HEK293 (cell line): ENCODE measurements at regions not wholly inside any gene's neighbourhood (a gene's known extent, or its start where the extent isn't known, plus 50 kb on each side); places are given as distances from the start of the nearest gene placed in this dataset.

ENCODE experiments used
- CTCF ChIA-PET: fragments of 350-600 bp; formaldehyde crosslinking; extraction: SDS; loops from one replicate; lab custom pipeline; 2021; ENCODE audit warnings: antibody characterized with exemption; lab: Yijun Ruan, JAX
- POLR2A ChIA-PET: fragments of 300-600 bp; formaldehyde crosslinking; extraction: SDS; loops from one replicate; lab custom pipeline; 2020; ENCODE audit warnings: antibody characterized with exemption, inconsistent platforms; lab: Yijun Ruan, JAX
- H3K27ac ChIP-seq: fragments of 200-500 bp; sonication (Bioruptor generic); 2 replicates; pipeline ENCODE4 v1.5.1; 2014; ENCODE audit warnings: low read depth, low read length, control low read depth, inconsistent platforms; ENCODE audit errors: extremely low read depth
- H3K36me3 ChIP-seq, 2 experiments: fragments of 200-500 bp in 1 of 2; sonication (Bioruptor generic) in 1 of 2; 1 replicate in 1 of 2; 2 replicates in 1 of 2; pipeline ENCODE4 v1.5.1; 2014 to 2017; ENCODE audit warnings: inconsistent platforms in 2 of 2, low read length in 2 of 2; ENCODE audit not compliant: control insufficient read depth in 2 of 2, insufficient read depth in 1 of 2
- H3K4me1 ChIP-seq: fragments of 200-500 bp; sonication (Bioruptor generic); 2 replicates; pipeline ENCODE4 v1.5.1; 2014; ENCODE audit warnings: mild to moderate bottlenecking, low read length, inconsistent platforms; ENCODE audit not compliant: control insufficient read depth, insufficient read depth
- H3K4me3 ChIP-seq: 2 replicates; pipeline ENCODE4 v1.5.1; 2011; ENCODE audit warnings: low read depth, mild to moderate bottlenecking, control low read depth, low read length, moderate library complexity
- H3K9me3 ChIP-seq: fragments of 200-500 bp; sonication (Bioruptor generic); 2 replicates; pipeline ENCODE4 v1.5.1; 2014; ENCODE audit warnings: low read depth, low read length, inconsistent platforms; ENCODE audit not compliant: control insufficient read depth, insufficient read depth
- AEBP2 ChIP-seq: fragments of 450-650 bp; formaldehyde crosslinking; IDR thresholded peaks from 2 replicates; pipeline ENCODE4 v1.5.1; 2016; ENCODE audit warnings: missing biosample characterization, missing genetic modification characterization, borderline replicate concordance
- GLIS1 ChIP-seq: fragments of 450-650 bp; formaldehyde crosslinking; IDR thresholded peaks from 2 replicates; pipeline ENCODE4 v1.5.1; 2016; ENCODE audit warnings: missing biosample characterization, missing genetic modification characterization
- HOXD13 ChIP-seq: sonication (generic); formaldehyde crosslinking; IDR thresholded peaks from 2 replicates; pipeline ENCODE4 v1.8.0; 2022; ENCODE audit warnings: missing genetic modification reagents, borderline replicate concordance
- PRDM1 ChIP-seq: fragments of 450-650 bp; formaldehyde crosslinking; IDR thresholded peaks from 2 replicates; pipeline ENCODE4; 2016; ENCODE audit warnings: missing biosample characterization, missing genetic modification characterization
- PRDM2 ChIP-seq: fragments of 450-650 bp; formaldehyde crosslinking; IDR thresholded peaks from 2 replicates; pipeline ENCODE4 v1.5.1; 2016; ENCODE audit warnings: missing biosample characterization, missing genetic modification characterization, borderline replicate concordance
- ZNF132 ChIP-seq: fragments of 450-650 bp; formaldehyde crosslinking; IDR thresholded peaks from 2 replicates; pipeline ENCODE4 v1.5.1; 2017; ENCODE audit warnings: missing biosample characterization, missing genetic modification characterization, borderline replicate concordance
- ZNF174 ChIP-seq: fragments of 450-650 bp; formaldehyde crosslinking; IDR thresholded peaks from 2 replicates; pipeline ENCODE4 v1.5.0; 2017; ENCODE audit warnings: missing biosample characterization, mild to moderate bottlenecking, missing genetic modification characterization
- ZNF433 ChIP-seq: fragments of 450-650 bp; formaldehyde crosslinking; IDR thresholded peaks from 2 replicates; pipeline ENCODE4 v1.5.1; 2016; ENCODE audit warnings: missing biosample characterization, missing genetic modification characterization, low read depth
- ZNF544 ChIP-seq: fragments of 450-650 bp; formaldehyde crosslinking; IDR thresholded peaks from 2 replicates; pipeline ENCODE4 v1.5.0; 2017; ENCODE audit warnings: missing biosample characterization, missing genetic modification characterization
- ZNF549 ChIP-seq: fragments of 450-650 bp; IDR thresholded peaks from 2 replicates; pipeline ENCODE4 v1.5.1; 2018; ENCODE audit warnings: missing biosample characterization, missing genetic modification characterization, mild to moderate bottlenecking, inconsistent platforms, moderate library complexity
- ZNF654 ChIP-seq: fragments of 450-650 bp; formaldehyde crosslinking; IDR thresholded peaks from 2 replicates; pipeline ENCODE4 v1.5.1; 2016; ENCODE audit warnings: low read depth, missing biosample characterization, missing genetic modification characterization
- ZNF747 ChIP-seq: fragments of 450-650 bp; formaldehyde crosslinking; IDR thresholded peaks from 2 replicates; pipeline ENCODE4 v1.5.1; 2016; ENCODE audit warnings: missing biosample characterization, missing genetic modification characterization
- TF ChIP-seq, protein P1 (sequence below): fragments of 450-650 bp; IDR thresholded peaks from 2 replicates; pipeline ENCODE4 v1.5.1; 2018; ENCODE audit warnings: missing biosample characterization, mild to moderate bottlenecking, missing genetic modification characterization
- TF ChIP-seq, protein P2 (sequence below): fragments of 450-650 bp; formaldehyde crosslinking; IDR thresholded peaks from 2 replicates; pipeline ENCODE4 v1.5.1; 2016; ENCODE audit warnings: missing biosample characterization, missing genetic modification characterization
- TF ChIP-seq, protein P3 (sequence below): fragments of 450-650 bp; formaldehyde crosslinking; IDR thresholded peaks from 2 replicates; pipeline ENCODE4 v1.5.0; 2017; ENCODE audit warnings: missing biosample characterization, missing genetic modification characterization, borderline replicate concordance
- TF ChIP-seq, protein P4 (sequence below): fragments of 450-650 bp; formaldehyde crosslinking; IDR thresholded peaks from 2 replicates; pipeline ENCODE4 v1.5.1; 2016; ENCODE audit warnings: missing biosample characterization, missing genetic modification characterization

DNA sequence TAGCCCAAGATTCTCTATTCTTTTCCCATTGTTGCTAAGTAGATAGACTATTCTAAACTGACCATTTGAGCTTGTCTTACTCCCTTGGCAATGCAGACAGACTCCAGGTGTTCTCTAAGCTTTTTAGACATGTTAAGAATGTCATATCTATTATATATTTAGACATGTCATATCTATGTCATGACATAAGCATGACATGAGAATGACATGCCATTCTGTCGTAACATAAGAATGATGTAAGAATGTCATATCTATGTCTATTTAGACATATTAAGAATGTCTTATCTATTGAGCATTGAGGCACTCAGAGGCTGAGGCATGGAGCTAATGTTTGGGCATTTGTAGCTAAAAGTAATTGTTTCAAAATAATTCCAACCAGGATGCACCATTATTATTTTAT is 277.3 kb upstream of the ATP2B1 start:
- no peak overlapping the region for H3K27ac ChIP-seq
- no peaks in the 10 kb centered on the region for H3K4me1 ChIP-seq
- no peaks in the 10 kb centered on the region for H3K36me3 ChIP-seq
- no peak overlapping the region for H3K4me3 ChIP-seq
- TF ChIP-seq ZNF132 (no peak), ZNF654 (tag by site-specific recombination) (no peak), ZNF544 (tag by site-specific recombination) (no peak), PRDM2 (tag by site-specific recombination) (no peak)
- H3K9me3 ChIP-seq = no peaks in the 10 kb centered on the region
- POLR2A ChIA-PET = no interaction called here
- CTCF ChIA-PET = no interaction called here

DNA sequence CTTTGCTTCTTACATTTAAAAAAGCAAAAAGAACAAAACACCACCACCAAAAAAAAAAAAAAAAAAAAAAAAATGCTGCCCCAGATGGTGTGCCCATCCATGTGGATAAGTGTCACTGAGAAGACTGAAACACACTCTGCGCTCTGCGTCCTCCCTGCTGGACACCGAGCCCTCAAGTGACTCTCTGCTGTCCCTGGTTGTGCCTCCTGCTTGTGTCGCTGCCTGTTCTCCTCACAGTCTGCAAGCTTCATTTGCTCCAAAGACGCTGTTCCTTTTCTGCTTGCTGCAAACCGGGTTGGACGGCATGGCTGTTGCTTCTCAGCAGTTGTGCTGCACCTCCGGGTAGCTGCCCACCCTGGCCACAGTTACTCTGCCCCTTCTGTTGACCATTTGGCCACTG is 276.2 kb upstream of the ATP2B1 start:
- Histone ChIP-seq H3K4me1 (no peaks in the 10 kb centered on the region; the same call in 1 of the 2 replicates), H3K27ac (no peak overlapping the region), H3K9me3 (no peaks in the 10 kb centered on the region), H3K4me3 (no peak overlapping the region), H3K36me3 (no peaks in the 10 kb centered on the region)
- POLR2A ChIA-PET = no interaction called here
- CTCF ChIA-PET = no interaction called here
- TF ChIP-seq GLIS1 (tag by site-specific recombination) (no peak), HOXD13 (no peak), ZNF433 (tag by site-specific recombination) (no peak), ZNF747 (no peak), PRDM1 (tag by site-specific recombination) (no peak), ZNF174 (tag by site-specific recombination) (no peak), ZNF549 (no peak), AEBP2 (tag by site-specific recombination) (no peak)
- TF ChIP-seq, protein P1, sequence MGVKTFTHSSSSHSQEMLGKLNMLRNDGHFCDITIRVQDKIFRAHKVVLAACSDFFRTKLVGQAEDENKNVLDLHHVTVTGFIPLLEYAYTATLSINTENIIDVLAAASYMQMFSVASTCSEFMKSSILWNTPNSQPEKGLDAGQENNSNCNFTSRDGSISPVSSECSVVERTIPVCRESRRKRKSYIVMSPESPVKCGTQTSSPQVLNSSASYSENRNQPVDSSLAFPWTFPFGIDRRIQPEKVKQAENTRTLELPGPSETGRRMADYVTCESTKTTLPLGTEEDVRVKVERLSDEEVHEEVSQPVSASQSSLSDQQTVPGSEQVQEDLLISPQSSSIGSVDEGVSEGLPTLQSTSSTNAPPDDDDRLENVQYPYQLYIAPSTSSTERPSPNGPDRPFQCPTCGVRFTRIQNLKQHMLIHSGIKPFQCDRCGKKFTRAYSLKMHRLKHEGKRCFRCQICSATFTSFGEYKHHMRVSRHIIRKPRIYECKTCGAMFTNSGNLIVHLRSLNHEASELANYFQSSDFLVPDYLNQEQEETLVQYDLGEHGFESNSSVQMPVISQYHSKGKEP (tag by site-specific recombination) = no peak
- TF ChIP-seq, protein P2, sequence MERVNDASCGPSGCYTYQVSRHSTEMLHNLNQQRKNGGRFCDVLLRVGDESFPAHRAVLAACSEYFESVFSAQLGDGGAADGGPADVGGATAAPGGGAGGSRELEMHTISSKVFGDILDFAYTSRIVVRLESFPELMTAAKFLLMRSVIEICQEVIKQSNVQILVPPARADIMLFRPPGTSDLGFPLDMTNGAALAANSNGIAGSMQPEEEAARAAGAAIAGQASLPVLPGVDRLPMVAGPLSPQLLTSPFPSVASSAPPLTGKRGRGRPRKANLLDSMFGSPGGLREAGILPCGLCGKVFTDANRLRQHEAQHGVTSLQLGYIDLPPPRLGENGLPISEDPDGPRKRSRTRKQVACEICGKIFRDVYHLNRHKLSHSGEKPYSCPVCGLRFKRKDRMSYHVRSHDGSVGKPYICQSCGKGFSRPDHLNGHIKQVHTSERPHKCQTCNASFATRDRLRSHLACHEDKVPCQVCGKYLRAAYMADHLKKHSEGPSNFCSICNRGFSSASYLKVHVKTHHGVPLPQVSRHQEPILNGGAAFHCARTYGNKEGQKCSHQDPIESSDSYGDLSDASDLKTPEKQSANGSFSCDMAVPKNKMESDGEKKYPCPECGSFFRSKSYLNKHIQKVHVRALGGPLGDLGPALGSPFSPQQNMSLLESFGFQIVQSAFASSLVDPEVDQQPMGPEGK = no peak
- TF ChIP-seq, protein P3, sequence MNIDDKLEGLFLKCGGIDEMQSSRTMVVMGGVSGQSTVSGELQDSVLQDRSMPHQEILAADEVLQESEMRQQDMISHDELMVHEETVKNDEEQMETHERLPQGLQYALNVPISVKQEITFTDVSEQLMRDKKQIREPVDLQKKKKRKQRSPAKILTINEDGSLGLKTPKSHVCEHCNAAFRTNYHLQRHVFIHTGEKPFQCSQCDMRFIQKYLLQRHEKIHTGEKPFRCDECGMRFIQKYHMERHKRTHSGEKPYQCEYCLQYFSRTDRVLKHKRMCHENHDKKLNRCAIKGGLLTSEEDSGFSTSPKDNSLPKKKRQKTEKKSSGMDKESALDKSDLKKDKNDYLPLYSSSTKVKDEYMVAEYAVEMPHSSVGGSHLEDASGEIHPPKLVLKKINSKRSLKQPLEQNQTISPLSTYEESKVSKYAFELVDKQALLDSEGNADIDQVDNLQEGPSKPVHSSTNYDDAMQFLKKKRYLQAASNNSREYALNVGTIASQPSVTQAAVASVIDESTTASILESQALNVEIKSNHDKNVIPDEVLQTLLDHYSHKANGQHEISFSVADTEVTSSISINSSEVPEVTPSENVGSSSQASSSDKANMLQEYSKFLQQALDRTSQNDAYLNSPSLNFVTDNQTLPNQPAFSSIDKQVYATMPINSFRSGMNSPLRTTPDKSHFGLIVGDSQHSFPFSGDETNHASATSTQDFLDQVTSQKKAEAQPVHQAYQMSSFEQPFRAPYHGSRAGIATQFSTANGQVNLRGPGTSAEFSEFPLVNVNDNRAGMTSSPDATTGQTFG (tag by site-specific recombination) = no peak
- TF ChIP-seq, protein P4, sequence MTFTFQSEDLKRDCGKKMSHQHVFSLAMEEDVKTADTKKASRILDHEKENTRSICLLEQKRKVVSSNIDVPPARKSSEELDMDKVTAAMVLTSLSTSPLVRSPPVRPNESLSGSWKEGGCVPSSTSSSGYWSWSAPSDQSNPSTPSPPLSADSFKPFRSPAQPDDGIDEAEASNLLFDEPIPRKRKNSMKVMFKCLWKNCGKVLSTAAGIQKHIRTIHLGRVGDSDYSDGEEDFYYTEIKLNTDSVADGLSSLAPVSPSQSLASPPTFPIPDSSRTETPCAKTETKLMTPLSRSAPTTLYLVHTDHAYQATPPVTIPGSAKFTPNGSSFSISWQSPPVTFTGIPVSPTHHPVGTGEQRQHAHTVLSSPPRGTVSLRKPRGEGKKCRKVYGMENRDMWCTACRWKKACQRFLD (tag by site-specific recombination) = no peak
